ENCODE measurements at regions not wholly inside any gene's neighbourhood (a gene's known extent, or its start where the extent isn't known, plus 50 kb on each side); places are given as distances from the start of the nearest gene placed in this dataset.

- H3K9me3 ChIP-seq: no peaks in the 10 kb centered on the region
- TF ChIP-seq, protein P1, sequence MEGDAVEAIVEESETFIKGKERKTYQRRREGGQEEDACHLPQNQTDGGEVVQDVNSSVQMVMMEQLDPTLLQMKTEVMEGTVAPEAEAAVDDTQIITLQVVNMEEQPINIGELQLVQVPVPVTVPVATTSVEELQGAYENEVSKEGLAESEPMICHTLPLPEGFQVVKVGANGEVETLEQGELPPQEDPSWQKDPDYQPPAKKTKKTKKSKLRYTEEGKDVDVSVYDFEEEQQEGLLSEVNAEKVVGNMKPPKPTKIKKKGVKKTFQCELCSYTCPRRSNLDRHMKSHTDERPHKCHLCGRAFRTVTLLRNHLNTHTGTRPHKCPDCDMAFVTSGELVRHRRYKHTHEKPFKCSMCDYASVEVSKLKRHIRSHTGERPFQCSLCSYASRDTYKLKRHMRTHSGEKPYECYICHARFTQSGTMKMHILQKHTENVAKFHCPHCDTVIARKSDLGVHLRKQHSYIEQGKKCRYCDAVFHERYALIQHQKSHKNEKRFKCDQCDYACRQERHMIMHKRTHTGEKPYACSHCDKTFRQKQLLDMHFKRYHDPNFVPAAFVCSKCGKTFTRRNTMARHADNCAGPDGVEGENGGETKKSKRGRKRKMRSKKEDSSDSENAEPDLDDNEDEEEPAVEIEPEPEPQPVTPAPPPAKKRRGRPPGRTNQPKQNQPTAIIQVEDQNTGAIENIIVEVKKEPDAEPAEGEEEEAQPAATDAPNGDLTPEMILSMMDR (IDR thresholded peaks at IDR 0.05): no peak
- no peak for DNase-seq (ENCODE audit: low spot score)
- H3K27ac ChIP-seq: no peak overlapping the region
- ATAC-seq (ENCODE audit: insufficient number of reproducible peaks, low FRiP score, low read depth): no peak
- H3K36me3 ChIP-seq: no peaks in the 10 kb centered on the region
- H3K4me3 ChIP-seq: no peak overlapping the region
- H3K27me3 ChIP-seq (replicated peaks; ENCODE audit: insufficient read depth): no peaks in the 10 kb centered on the region
- H3K4me1 ChIP-seq (ENCODE audit: control insufficient read depth in 1 of 2, low read depth in 2 of 2): peaks cover 3 to 15% of the 10 kb centered on the region in 2 donors
Observed at GRCh38 chr16:85979605-85980004, 80.6 kb downstream of the IRF8 start.

- Histone ChIP-seq H3K4me3 (no peak overlapping the region), H3K27me3 (replicated peaks; ENCODE audit: insufficient read depth) (no peaks in the 10 kb centered on the region), H3K9me3 (no peaks in the 10 kb centered on the region), H3K36me3 (no peaks in the 10 kb centered on the region), H3K4me1 (ENCODE audit: control insufficient read depth in 1 of 2, low read depth in 2 of 2) (peaks cover 3 to 15% of the 10 kb centered on the region in 2 donors), H3K27ac (no peak overlapping the region)
- TF ChIP-seq, protein P1 (IDR thresholded peaks at IDR 0.05): no peak
- ATAC-seq (ENCODE audit: insufficient number of reproducible peaks, low FRiP score, low read depth) (no peak), DNase-seq (ENCODE audit: low spot score) (no peak)
Observed at GRCh38 chr16:85980686-85981085, 81.7 kb downstream of the IRF8 start.

DNA sequence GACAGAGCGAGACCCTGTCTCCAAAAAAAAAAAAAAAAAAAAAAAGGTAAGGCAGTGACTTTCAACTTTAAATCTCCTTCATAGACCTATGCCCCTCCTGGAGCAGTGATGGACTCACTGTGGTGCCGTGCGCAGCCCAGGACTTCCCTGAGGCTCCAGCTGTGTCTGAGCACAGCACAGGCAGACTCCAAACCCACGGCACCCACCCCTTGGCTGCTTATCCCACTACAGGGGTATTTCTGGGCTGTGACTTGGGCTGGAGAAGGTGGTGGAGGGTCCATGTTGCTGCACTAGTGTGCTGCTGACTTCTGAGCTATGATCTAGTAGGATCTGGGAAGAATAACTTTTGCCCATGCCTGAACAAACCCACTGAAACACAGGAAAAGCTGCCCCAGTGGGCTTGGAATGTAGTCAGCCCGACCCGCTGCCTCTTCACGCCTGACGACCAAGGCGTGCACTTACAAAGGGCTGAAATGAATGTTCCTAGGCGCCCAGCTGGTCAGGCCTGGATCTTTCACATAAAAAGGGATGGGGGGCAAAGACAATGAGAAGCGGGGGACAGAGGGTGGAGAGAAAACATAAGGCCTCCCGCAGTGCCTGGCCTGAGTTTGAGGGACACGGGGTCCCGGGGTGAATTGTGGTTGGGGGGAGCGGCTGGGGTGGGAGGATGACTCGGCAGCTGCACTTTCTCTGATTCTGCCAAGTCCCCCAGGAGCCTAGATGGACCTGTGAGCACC lies 83.0 kb downstream of the IRF8 start:
- H3K36me3 ChIP-seq: no peaks in the 10 kb centered on the region
- ATAC-seq (ENCODE audit: insufficient number of reproducible peaks, low FRiP score, low read depth): no peak
- H3K9me3 ChIP-seq: no peaks in the 10 kb centered on the region
- H3K27ac ChIP-seq: no peak overlapping the region
- H3K27me3 ChIP-seq (replicated peaks; ENCODE audit: insufficient read depth): no peaks in the 10 kb centered on the region
- DNase-seq (ENCODE audit: low spot score): no peak
- no peak overlapping the region for H3K4me3 ChIP-seq
- H3K4me1 ChIP-seq (ENCODE audit: control insufficient read depth in 1 of 2, low read depth in 2 of 2): peaks cover 3 to 15% of the 10 kb centered on the region in 2 donors
- TF ChIP-seq, protein P1 (IDR thresholded peaks at IDR 0.05): no peak

DNA sequence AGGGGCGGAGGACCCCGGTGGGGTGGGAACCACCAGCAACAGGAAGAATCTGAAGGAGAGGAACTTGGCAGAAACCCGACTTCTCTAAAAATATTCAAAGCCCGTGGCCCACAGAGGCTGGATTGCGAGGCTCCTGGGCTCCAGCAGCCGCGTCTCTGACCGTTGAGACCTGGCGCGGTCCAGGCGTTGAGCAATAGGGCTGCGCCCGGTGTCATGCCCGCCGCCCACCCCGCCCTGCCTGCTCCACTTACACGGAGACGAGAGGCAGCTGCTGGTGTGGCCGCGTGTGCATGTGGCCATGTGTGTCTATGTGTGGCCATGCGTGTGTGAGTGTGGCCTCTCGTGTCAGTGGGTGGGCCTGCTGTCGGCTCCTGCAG lies 83.6 kb downstream of the IRF8 start:
- TF ChIP-seq, protein P1 (IDR thresholded peaks at IDR 0.05): no peak
- ATAC-seq (ENCODE audit: insufficient number of reproducible peaks, low FRiP score, low read depth) (no peak), DNase-seq (ENCODE audit: low spot score) (no peak)
- no peaks in the 10 kb centered on the region for H3K27me3 ChIP-seq (replicated peaks; ENCODE audit: insufficient read depth)
- H3K4me1 ChIP-seq (ENCODE audit: control insufficient read depth in 1 of 2, low read depth in 2 of 2): peaks cover 3 to 14% of the 10 kb centered on the region in 2 donors
- no peak overlapping the region for H3K4me3 ChIP-seq
- H3K27ac ChIP-seq: no peak overlapping the region
- no peaks in the 10 kb centered on the region for H3K36me3 ChIP-seq
- H3K9me3 ChIP-seq: no peaks in the 10 kb centered on the region

- TF ChIP-seq, protein P1 (IDR thresholded peaks at IDR 0.05): no peak
- ATAC-seq (ENCODE audit: insufficient number of reproducible peaks, low FRiP score, low read depth): no peak
- no peak overlapping the region for H3K4me3 ChIP-seq
- H3K4me1 ChIP-seq (ENCODE audit: control insufficient read depth in 1 of 2, low read depth in 2 of 2): peaks cover 3 to 9% of the 10 kb centered on the region in 2 donors
- DNase-seq (ENCODE audit: low spot score): no peak
- no peaks in the 10 kb centered on the region for H3K9me3 ChIP-seq
- H3K27me3 ChIP-seq (replicated peaks; ENCODE audit: insufficient read depth): no peaks in the 10 kb centered on the region
- H3K36me3 ChIP-seq: no peaks in the 10 kb centered on the region
- no peak overlapping the region for H3K27ac ChIP-seq
Observed at GRCh38 chr16:85983064-85983463, 84.1 kb downstream of the IRF8 start.
